Tibial nerve (tissue), 4 donors: ENCODE measurements at regions not wholly inside any gene's neighbourhood (a gene's known extent, or its start where the extent isn't known, plus 50 kb on each side); places are given as distances from the start of the nearest gene placed in this dataset.

Experiments
- DNase-seq, 2 donors: peaks; one replicate each; pipeline ENCODE4 v3.0.0-alpha.2; 2019; ENCODE audit warnings: low spot score in 2 of 2
- H3K27ac ChIP-seq, 4 donors: fragments of 200-600 bp; sonication (generic) in 3 of 4; one replicate each; pipeline ENCODE4 v1.5.1; 2017 to 2019; ENCODE audit warnings: mild to moderate bottlenecking in 1 of 4
- H3K27me3 ChIP-seq, 2 donors: fragments of 200-600 bp; sonication (generic) in 1 of 2; one replicate each; pipeline versions ENCODE4 v1.5.1 to v1.6.0; 2017 to 2019
- H3K36me3 ChIP-seq, 3 donors: fragments of 200-600 bp; sonication (generic); one replicate each; pipeline ENCODE4 v1.5.1; 2018 to 2019
- H3K4me1 ChIP-seq, 4 donors: fragments of 200-600 bp; sonication (generic) in 3 of 4; one replicate each; pipeline ENCODE4 v1.5.1; 2017 to 2019
- H3K4me3 ChIP-seq, 4 donors: fragments of 200-600 bp; sonication (generic) in 3 of 4; one replicate each; pipeline ENCODE4 v1.5.1; 2017 to 2019; ENCODE audit warnings: mild to moderate bottlenecking in 1 of 4, moderate library complexity in 1 of 4
- H3K9me3 ChIP-seq, 4 donors: fragments of 200-600 bp; sonication (generic) in 3 of 4; one replicate each; pipeline ENCODE4 v1.5.1; 2017 to 2019
- EP300 ChIP-seq, 2 donors: sonication (generic); formaldehyde crosslinking; IDR thresholded peaks; one replicate each; pipeline ENCODE4 v1.6.1; 2017; ENCODE audit warnings: antibody characterized with exemption in 2 of 2, mild to moderate bottlenecking in 1 of 2
- POLR2A ChIP-seq, 2 donors: fragments of 450-650 bp; IDR thresholded peaks; one replicate each; pipeline ENCODE4 v1.6.1; 2017; ENCODE audit warnings: antibody characterized with exemption in 2 of 2, mild to moderate bottlenecking in 2 of 2, moderate library complexity in 2 of 2
- WGBS, 2 donors: methylation state at CpG; one replicate each; pipeline ENCODE4 v1.1.5; 2018; 5-methylcytosine and 5-hydroxymethylcytosine counted together
- TF ChIP-seq, protein P1 (sequence below), 5 experiments: fragments of 200-600 bp in 3 of 5; fragments of 450-650 bp in 2 of 5; sonication (generic) in 3 of 5; IDR thresholded peaks; one replicate each; pipeline ENCODE4 v1.5.1; 2016 to 2019; ENCODE audit warnings: antibody characterized with exemption in 5 of 5, mild to moderate bottlenecking in 3 of 5, moderate library complexity in 2 of 5

DNA sequence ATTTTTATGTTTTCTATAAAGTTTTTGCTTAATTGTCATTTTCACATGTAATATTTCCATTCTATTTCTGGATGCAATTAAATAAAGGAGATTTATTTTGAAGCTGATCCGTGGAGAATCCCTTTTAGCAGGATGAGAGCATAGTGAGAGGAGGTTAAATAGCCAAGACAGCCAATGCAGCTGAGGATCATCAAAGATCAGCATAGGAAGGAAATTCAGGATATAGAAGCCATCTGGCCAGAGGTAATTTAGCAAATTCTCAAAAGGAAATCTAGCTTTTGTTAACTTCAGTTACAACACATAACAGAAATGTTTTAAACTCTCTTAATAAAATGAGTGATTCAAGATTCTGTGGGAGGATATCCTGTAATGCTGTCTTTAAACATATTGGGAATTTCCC lies 122.8 kb upstream of the PDE3A start:
- H3K4me3 ChIP-seq: no peak overlapping the region
- WGBS, 2 donors: 58 to 60% methylated on average over 1 of the region's 1 CpG
- H3K9me3 ChIP-seq: peaks cover 0 to 17% (median 0%) of the 10 kb centered on the region in 4 donors
- no peaks in the 10 kb centered on the region for H3K27me3 ChIP-seq
- no peak overlapping the region for H3K27ac ChIP-seq
- no peaks in the 10 kb centered on the region for H3K36me3 ChIP-seq
- DNase-seq: no peak
- H3K4me1 ChIP-seq: no peaks in the 10 kb centered on the region
- no peak for TF ChIP-seq EP300 (IDR thresholded peaks at IDR 0.05)
- TF ChIP-seq, protein P1, sequence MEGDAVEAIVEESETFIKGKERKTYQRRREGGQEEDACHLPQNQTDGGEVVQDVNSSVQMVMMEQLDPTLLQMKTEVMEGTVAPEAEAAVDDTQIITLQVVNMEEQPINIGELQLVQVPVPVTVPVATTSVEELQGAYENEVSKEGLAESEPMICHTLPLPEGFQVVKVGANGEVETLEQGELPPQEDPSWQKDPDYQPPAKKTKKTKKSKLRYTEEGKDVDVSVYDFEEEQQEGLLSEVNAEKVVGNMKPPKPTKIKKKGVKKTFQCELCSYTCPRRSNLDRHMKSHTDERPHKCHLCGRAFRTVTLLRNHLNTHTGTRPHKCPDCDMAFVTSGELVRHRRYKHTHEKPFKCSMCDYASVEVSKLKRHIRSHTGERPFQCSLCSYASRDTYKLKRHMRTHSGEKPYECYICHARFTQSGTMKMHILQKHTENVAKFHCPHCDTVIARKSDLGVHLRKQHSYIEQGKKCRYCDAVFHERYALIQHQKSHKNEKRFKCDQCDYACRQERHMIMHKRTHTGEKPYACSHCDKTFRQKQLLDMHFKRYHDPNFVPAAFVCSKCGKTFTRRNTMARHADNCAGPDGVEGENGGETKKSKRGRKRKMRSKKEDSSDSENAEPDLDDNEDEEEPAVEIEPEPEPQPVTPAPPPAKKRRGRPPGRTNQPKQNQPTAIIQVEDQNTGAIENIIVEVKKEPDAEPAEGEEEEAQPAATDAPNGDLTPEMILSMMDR (IDR thresholded peaks at IDR 0.05): no peak
- TF ChIP-seq POLR2A (IDR thresholded peaks at IDR 0.05): no peak

DNA sequence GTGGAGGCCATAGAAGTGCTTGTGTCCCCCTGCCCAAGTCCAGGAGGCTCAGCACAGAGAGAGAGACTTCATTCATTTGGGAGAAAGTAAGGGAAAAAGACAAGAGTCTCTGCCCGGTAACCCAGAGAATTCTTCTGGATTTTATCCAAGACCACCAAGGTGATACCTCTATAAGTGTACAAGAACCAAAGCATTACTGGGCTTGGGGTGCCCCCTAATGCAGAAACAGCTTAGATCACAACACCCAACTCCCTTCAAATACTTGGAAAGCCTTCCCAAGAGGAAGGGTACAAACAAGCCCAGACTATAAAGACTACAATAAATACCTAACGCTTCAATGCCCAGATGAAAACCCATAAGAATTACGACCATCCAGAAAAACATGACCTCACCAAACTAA lies 119.7 kb upstream of the PDE3A start:
- no peak overlapping the region for H3K27ac ChIP-seq
- TF ChIP-seq, protein P1 (IDR thresholded peaks at IDR 0.05): no peak
- TF ChIP-seq POLR2A (IDR thresholded peaks at IDR 0.05): no peak
- no peak for TF ChIP-seq EP300 (IDR thresholded peaks at IDR 0.05)
- H3K36me3 ChIP-seq: no peaks in the 10 kb centered on the region
- H3K4me3 ChIP-seq: no peak overlapping the region
- DNase-seq: no peak
- WGBS, 2 donors: 90 to 91% methylated on average over 3 of the region's 3 CpGs
- H3K27me3 ChIP-seq: no peaks in the 10 kb centered on the region
- H3K4me1 ChIP-seq: no peaks in the 10 kb centered on the region
- H3K9me3 ChIP-seq: peaks cover 0 to 17% (median 0%) of the 10 kb centered on the region in 4 donors

DNA sequence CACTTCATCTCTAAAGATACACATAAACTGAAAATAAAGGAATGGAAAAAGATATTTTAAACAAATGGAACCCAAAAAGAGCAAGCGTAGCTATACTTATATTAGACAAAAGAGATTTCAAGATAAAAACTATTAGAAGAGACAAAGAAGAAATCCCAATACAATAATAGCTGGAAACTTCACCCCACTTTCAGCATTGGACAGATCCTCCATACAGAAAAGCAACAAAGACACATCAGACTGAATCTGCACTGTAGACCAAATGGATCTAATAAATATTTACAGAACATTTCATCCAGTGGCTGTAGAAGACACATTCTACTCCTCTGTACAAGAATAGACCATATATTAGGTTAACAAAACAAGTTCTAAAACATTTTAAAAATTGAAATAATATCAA lies 117.6 kb upstream of the PDE3A start:
- 91 to 95% methylated on average over 1 of the region's 1 CpG for WGBS, 2 donors
- Histone ChIP-seq H3K27me3 (no peaks in the 10 kb centered on the region), H3K4me3 (no peak overlapping the region), H3K27ac (no peak overlapping the region), H3K9me3 (peaks cover 0 to 17% (median 0%) of the 10 kb centered on the region in 4 donors), H3K36me3 (no peaks in the 10 kb centered on the region), H3K4me1 (no peaks in the 10 kb centered on the region)
- TF ChIP-seq, protein P1 (IDR thresholded peaks at IDR 0.05): no peak
- TF ChIP-seq POLR2A (IDR thresholded peaks at IDR 0.05): no peak
- TF ChIP-seq EP300 (IDR thresholded peaks at IDR 0.05): no peak
- no peak for DNase-seq

DNA sequence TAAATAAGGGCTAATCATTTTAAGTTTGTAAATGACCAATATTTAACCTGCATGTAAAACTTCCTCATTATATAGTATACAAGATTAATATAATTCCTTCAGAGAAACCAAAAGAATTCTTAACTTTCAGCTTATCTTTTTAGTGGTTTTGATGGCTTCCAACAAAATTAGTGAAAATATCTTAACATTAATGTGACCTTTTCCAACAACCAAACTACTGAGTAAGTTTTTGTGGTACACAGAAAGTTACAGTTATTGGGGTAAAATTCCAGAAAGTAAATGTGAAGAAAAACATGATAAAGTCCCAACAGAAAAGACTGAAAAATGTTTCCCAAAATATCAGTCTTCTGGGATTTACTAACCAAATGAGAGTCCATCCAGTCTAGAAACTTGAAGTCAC lies 111.0 kb upstream of the PDE3A start:
- H3K27ac ChIP-seq: no peak overlapping the region
- DNase-seq: no peak
- no peaks in the 10 kb centered on the region for H3K4me1 ChIP-seq
- no peaks in the 10 kb centered on the region for H3K27me3 ChIP-seq
- no peaks in the 10 kb centered on the region for H3K9me3 ChIP-seq
- no peak overlapping the region for H3K4me3 ChIP-seq
- no peak for TF ChIP-seq POLR2A (IDR thresholded peaks at IDR 0.05)
- TF ChIP-seq, protein P1 (IDR thresholded peaks at IDR 0.05): no peak
- TF ChIP-seq EP300 (IDR thresholded peaks at IDR 0.05): no peak
- no peaks in the 10 kb centered on the region for H3K36me3 ChIP-seq

DNA sequence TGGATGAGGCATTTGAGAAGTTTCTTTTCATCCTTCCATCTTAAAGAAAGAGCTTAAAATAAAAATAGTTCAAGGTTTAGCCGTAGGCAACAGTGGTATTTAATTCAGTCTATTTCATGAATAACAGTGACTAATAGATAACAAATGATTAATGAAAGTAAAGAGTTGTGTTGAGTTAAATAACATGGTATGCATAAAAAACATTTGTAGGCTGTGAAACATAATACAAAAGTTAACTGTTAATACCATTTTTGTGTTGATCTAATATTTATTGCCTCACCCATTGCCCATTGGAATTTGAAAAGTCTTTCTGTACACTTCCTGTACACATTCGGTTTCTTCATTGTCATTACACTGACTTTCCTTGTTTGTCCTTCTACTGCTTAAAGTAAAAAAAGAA lies 108.6 kb upstream of the PDE3A start:
- Histone ChIP-seq H3K4me3 (no peak overlapping the region), H3K27me3 (no peaks in the 10 kb centered on the region), H3K4me1 (no peaks in the 10 kb centered on the region), H3K9me3 (no peaks in the 10 kb centered on the region), H3K27ac (no peak overlapping the region), H3K36me3 (no peaks in the 10 kb centered on the region)
- no peak for DNase-seq
- 75 to 80% methylated on average over 2 of the region's 2 CpGs for whole genome bisulfite sequencing, 2 donors
- TF ChIP-seq EP300 (IDR thresholded peaks at IDR 0.05) (no peak), POLR2A (IDR thresholded peaks at IDR 0.05) (no peak)
- TF ChIP-seq, protein P1 (IDR thresholded peaks at IDR 0.05): no peak
